Calu3 (cell line): ENCODE measurements at regions not wholly inside any gene's neighbourhood (a gene's known extent, or its start where the extent isn't known, plus 50 kb on each side); places are given as distances from the start of the nearest gene placed in this dataset.

ENCODE experiments used
- BruUV-seq: library from RNA; stranded (reverse); fragments of 400-500 nt; replicated peaks from 2 replicates; lab custom pipeline; 2021; lab: Mats Ljungman, UMichigan
- CTCF ChIA-PET: fragments of 300-600 bp; sonication (Branson Sonifier 250); formaldehyde crosslinking; loops from one replicate; lab custom pipeline; 2022; ENCODE audit warnings: antibody characterized with exemption; lab: Charles Lee
- DNase-seq: peaks from one replicate; pipeline ENCODE4 v3.0.0; 2022
- H3K27ac Mint-ChIP-seq: one replicate; pipeline ENCODE4 v1.8.0; 2022; ENCODE audit warnings: mixed read lengths; ENCODE audit not compliant: unreplicated experiment
- H3K27me3 Mint-ChIP-seq: one replicate; pipeline ENCODE4 v1.8.0; 2022; ENCODE audit warnings: mixed read lengths; ENCODE audit not compliant: unreplicated experiment
- H3K36me3 Mint-ChIP-seq: one replicate; pipeline ENCODE4 v1.8.0; 2022; ENCODE audit warnings: mild to moderate bottlenecking, moderate library complexity, mixed read lengths; ENCODE audit not compliant: insufficient read depth, unreplicated experiment
- H3K4me1 Mint-ChIP-seq: one replicate; pipeline ENCODE4 v1.8.0; 2022; ENCODE audit warnings: mild to moderate bottlenecking, low read depth, mixed read lengths; ENCODE audit not compliant: unreplicated experiment
- H3K4me3 Mint-ChIP-seq: one replicate; pipeline ENCODE4 v1.8.0; 2022; ENCODE audit warnings: mild to moderate bottlenecking, low read depth, moderate library complexity, mixed read lengths; ENCODE audit not compliant: unreplicated experiment
- H3K9me3 Mint-ChIP-seq: one replicate; pipeline ENCODE4 v1.8.0; 2022; ENCODE audit warnings: low read depth, mixed read lengths; ENCODE audit not compliant: unreplicated experiment
- CTCF ChIP-seq: fragments of 200-600 bp; IDR thresholded peaks from one replicate; pipeline ENCODE4 v1.8.0; 2022; ENCODE audit warnings: antibody characterized with exemption; ENCODE audit not compliant: unreplicated experiment
- intact Hi-C: fragments of 100-400 bp; cut with micrococcal nuclease; formaldehyde crosslinking; loops from one replicate; pipeline ENCODE4 v1.10.0; 2022; ENCODE audit not compliant: unreplicated experiment

GRCh38 chr14:84152452-84152851, 1377.5 kb upstream of the FLRT2 start:
- no peak for DNase-seq
- Mint-ChIP-seq H3K4me3 (no peak overlapping the region), H3K4me1 (no peaks in the 10 kb centered on the region), H3K36me3 (no peaks in the 10 kb centered on the region), H3K27me3 (no peaks in the 10 kb centered on the region), H3K27ac (no peak overlapping the region), H3K9me3 (peaks cover 5% of the 10 kb centered on the region)
- BruUV-seq, result no TSS peak
- TF ChIP-seq CTCF, result no peak
- intact Hi-C loops, result no loop called here
- CTCF ChIA-PET, result interaction anchor here (0.8 kb wide), 1 partner anchor 652 kb away, joined by 3 read pairs; no protein-coding TSS in a partner anchor

- CTCF ChIA-PET, result no interaction called here
- no TSS peak for BruUV-seq
- Mint-ChIP-seq H3K9me3 (peaks cover 6% of the 10 kb centered on the region), H3K36me3 (no peaks in the 10 kb centered on the region), H3K4me3 (no peak overlapping the region), H3K27me3 (no peaks in the 10 kb centered on the region), H3K4me1 (no peaks in the 10 kb centered on the region), H3K27ac (no peak overlapping the region)
- intact Hi-C loops, result no loop called here
- no peak for TF ChIP-seq CTCF
- DNase-seq, result no peak
Measured at GRCh38 chr14:84162633-84163032, 1367.3 kb upstream of the FLRT2 start.

GRCh38 chr14:84167026-84167425, 1362.9 kb upstream of the FLRT2 start:
- H3K27me3 Mint-ChIP-seq, result no peaks in the 10 kb centered on the region
- intact Hi-C loops, result no loop called here
- no peak for TF ChIP-seq CTCF
- H3K4me3 Mint-ChIP-seq, result no peak overlapping the region
- no peak overlapping the region for H3K27ac Mint-ChIP-seq
- no peaks in the 10 kb centered on the region for H3K4me1 Mint-ChIP-seq
- H3K9me3 Mint-ChIP-seq, result peaks cover 9% of the 10 kb centered on the region
- H3K36me3 Mint-ChIP-seq, result no peaks in the 10 kb centered on the region
- DNase-seq, result no peak
- CTCF ChIA-PET, result no interaction called here
- no TSS peak for BruUV-seq

GRCh38 chr14:84180336-84180735, 1349.6 kb upstream of the FLRT2 start:
- Mint-ChIP-seq H3K4me1 (no peaks in the 10 kb centered on the region), H3K36me3 (no peaks in the 10 kb centered on the region), H3K4me3 (no peak overlapping the region), H3K27me3 (no peaks in the 10 kb centered on the region), H3K9me3 (peaks cover 8% of the 10 kb centered on the region), H3K27ac (no peak overlapping the region)
- no peak for TF ChIP-seq CTCF
- CTCF ChIA-PET, result no interaction called here
- intact Hi-C loops, result no loop called here
- no TSS peak for BruUV-seq
- DNase-seq, result no peak
